Activated CD8-positive, alpha-beta memory T cell treated with anti-CD3 and anti-CD28 coated beads, Interleukin-2, amount 10 ng/mL, durations not matched to agents 7 days and 5 days (primary cell): ENCODE measurements at regions not wholly inside any gene's neighbourhood (a gene's known extent, or its start where the extent isn't known, plus 50 kb on each side); places are given as distances from the start of the nearest gene placed in this dataset.

ENCODE experiments used
- ATAC-seq: fragments of 150-1000 bp; cut with Tn5 transposase; one replicate; pipeline ENCODE4 v1.10.0; 2021; ENCODE audit warnings: moderate library complexity
- CTCF ChIA-PET: fragments of 350-600 bp; sonication (Branson Sonifier 250); formaldehyde crosslinking; loops from one replicate; lab custom pipeline; 2021; ENCODE audit warnings: antibody characterized with exemption; lab: Charles Lee
- DNase-seq: peaks from one replicate; pipeline ENCODE4 v3.0.0-alpha.2; 2020
- H3K27ac Mint-ChIP-seq: one replicate; pipeline ENCODE4 v1.8.0; 2021; ENCODE audit warnings: mild to moderate bottlenecking, mixed read lengths
- H3K27me3 Mint-ChIP-seq: one replicate; pipeline ENCODE4 v1.8.0; 2021; ENCODE audit warnings: mixed read lengths
- H3K36me3 Mint-ChIP-seq: one replicate; pipeline ENCODE4 v1.8.0; 2021; ENCODE audit warnings: mild to moderate bottlenecking, mixed read lengths
- H3K4me1 Mint-ChIP-seq: one replicate; pipeline ENCODE4 v1.8.0; 2021; ENCODE audit warnings: mixed read lengths
- H3K4me3 Mint-ChIP-seq: one replicate; pipeline ENCODE4 v1.8.0; 2021; ENCODE audit warnings: mild to moderate bottlenecking, moderate library complexity, mixed read lengths
- H3K9me3 Mint-ChIP-seq: one replicate; pipeline ENCODE4 v1.8.0; 2022; ENCODE audit warnings: low read depth, mixed read lengths

- no peak overlapping the region for H3K4me3 Mint-ChIP-seq
- peak overlapping the region; percentile 62 for H3K27ac Mint-ChIP-seq
- peaks cover 44% of the 10 kb centered on the region for H3K36me3 Mint-ChIP-seq
- peaks cover 12% of the 10 kb centered on the region for H3K9me3 Mint-ChIP-seq
- H3K4me1 Mint-ChIP-seq, result peaks cover 45% of the 10 kb centered on the region
- DNase-seq (no peak), ATAC-seq (peak; percentile 60)
- no peaks in the 10 kb centered on the region for H3K27me3 Mint-ChIP-seq
- CTCF ChIA-PET, result no interaction called here
Measured at GRCh38 chr11:104657083-104657482, 241.2 kb downstream of the CASP12 start.

GRCh38 chr11:104655066-104655465 is 243.2 kb downstream of the CASP12 start:
- CTCF ChIA-PET, result no interaction called here
- peaks cover 45% of the 10 kb centered on the region for H3K4me1 Mint-ChIP-seq
- no peak overlapping the region for H3K4me3 Mint-ChIP-seq
- no peaks in the 10 kb centered on the region for H3K27me3 Mint-ChIP-seq
- peaks cover 16% of the 10 kb centered on the region for H3K9me3 Mint-ChIP-seq
- no peak overlapping the region for H3K27ac Mint-ChIP-seq
- H3K36me3 Mint-ChIP-seq, result peaks cover 54% of the 10 kb centered on the region
- ATAC-seq, result no peak
- no peak for DNase-seq

DNA sequence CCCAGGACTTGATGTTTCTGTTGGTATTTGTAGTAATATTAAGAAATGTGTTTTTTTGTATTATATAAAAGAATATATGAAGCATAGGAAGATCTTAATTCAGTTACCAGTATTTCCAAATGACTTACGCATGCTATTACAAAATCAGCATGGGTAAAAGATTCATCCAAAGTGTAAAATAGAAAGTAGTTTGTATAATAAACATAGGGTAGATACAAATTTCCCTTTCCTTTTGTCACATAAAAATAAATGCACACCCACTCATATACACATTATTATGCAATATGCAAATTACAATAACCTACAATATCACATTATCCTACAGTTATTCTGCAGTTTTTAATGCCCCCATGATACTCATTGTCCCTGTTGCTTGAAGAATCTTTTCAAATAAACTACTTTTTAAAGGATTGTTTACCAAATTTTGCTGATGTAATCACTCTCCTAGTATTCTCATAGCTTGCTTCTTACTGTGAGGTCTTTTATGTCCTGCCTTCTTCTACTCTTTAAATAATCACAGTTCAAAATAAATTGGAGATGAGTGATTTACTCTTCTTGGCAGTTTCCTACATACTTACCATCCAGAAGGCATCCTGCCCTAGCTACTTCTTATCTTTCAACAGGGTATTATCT is 244.0 kb downstream of the CASP12 start:
- DNase-seq (no peak), ATAC-seq (no peak)
- Mint-ChIP-seq H3K27me3 (no peaks in the 10 kb centered on the region), H3K4me3 (no peak overlapping the region), H3K4me1 (peaks cover 47% of the 10 kb centered on the region), H3K27ac (no peak overlapping the region), H3K36me3 (peaks cover 52% of the 10 kb centered on the region), H3K9me3 (peaks cover 15% of the 10 kb centered on the region)
- CTCF ChIA-PET, result interaction anchor here (0.8 to 1.0 kb wide), 2 partner anchors 12 to 17 kb away, joined by 3 read pairs; no protein-coding TSS in a partner anchor

- Mint-ChIP-seq H3K4me3 (peak overlapping the region; percentile 12), H3K9me3 (peaks cover 12% of the 10 kb centered on the region), H3K36me3 (peaks cover 51% of the 10 kb centered on the region), H3K27me3 (no peaks in the 10 kb centered on the region), H3K4me1 (peaks cover 53% of the 10 kb centered on the region), H3K27ac (peak overlapping the region; percentile 35)
- peak; percentile 64 for DNase-seq
- peak; percentile 82 for ATAC-seq
- CTCF ChIA-PET, result interaction anchor here (0.8 to 1.0 kb wide), 2 partner anchors 13 to 18 kb away, joined by 3 read pairs; no protein-coding TSS in a partner anchor
Measured at GRCh38 chr11:104653407-104653806, 244.9 kb downstream of the CASP12 start.

GRCh38 chr11:104652996-104653395 is 245.3 kb downstream of the CASP12 start:
- Mint-ChIP-seq H3K4me3 (peak overlapping the region; percentile 12), H3K27ac (peak overlapping the region; percentile 35), H3K36me3 (peaks cover 48% of the 10 kb centered on the region), H3K27me3 (no peaks in the 10 kb centered on the region), H3K9me3 (peaks cover 11% of the 10 kb centered on the region), H3K4me1 (peaks cover 53% of the 10 kb centered on the region)
- no peak for ATAC-seq
- DNase-seq, result no peak
- CTCF ChIA-PET, result no interaction called here

- Mint-ChIP-seq H3K4me1 (peaks cover 29% of the 10 kb centered on the region), H3K27ac (no peak overlapping the region)
Measured at GRCh38 chr11:104650234-104650633, 248.0 kb downstream of the CASP12 start.

DNA sequence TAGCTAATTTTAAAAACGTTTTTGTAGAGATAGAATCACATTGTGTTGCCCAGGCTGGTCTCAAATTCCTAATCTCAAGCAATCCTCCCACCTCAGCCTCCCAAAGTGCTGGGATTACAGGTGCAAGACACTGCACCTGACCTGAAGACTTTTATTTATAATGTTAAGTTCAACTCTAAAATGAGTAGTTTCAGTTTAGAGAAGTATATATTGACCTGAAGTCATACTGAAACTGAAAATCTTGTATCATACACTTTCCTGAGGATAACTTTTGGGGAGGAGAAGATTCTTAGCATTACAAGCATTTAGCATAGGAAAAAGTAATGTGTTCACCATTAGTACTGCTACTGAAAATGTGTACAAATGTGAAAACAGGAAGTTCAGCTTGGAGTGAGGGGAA is 249.3 kb downstream of the CASP12 start:
- ATAC-seq (peak; percentile 44), DNase-seq (no peak)
- Mint-ChIP-seq H3K36me3 (peaks cover 35% of the 10 kb centered on the region), H3K4me1 (peaks cover 19% of the 10 kb centered on the region), H3K27me3 (no peaks in the 10 kb centered on the region), H3K27ac (no peak overlapping the region), H3K9me3 (peaks cover 17% of the 10 kb centered on the region), H3K4me3 (no peak overlapping the region)
- CTCF ChIA-PET, result no interaction called here

More at GRCh38 chr11:104650234-104650633, 248.0 kb downstream of the CASP12 start:
- ATAC-seq (no peak), DNase-seq (no peak)
- CTCF ChIA-PET, result no interaction called here
- peaks cover 17% of the 10 kb centered on the region for H3K9me3 Mint-ChIP-seq
- H3K36me3 Mint-ChIP-seq, result peaks cover 41% of the 10 kb centered on the region
- no peak overlapping the region for H3K4me3 Mint-ChIP-seq
- no peaks in the 10 kb centered on the region for H3K27me3 Mint-ChIP-seq

- no peaks in the 10 kb centered on the region for H3K27me3 Mint-ChIP-seq
- H3K4me3 Mint-ChIP-seq, result no peak overlapping the region
- DNase-seq (no peak), ATAC-seq (no peak)
- peaks cover 24% of the 10 kb centered on the region for H3K36me3 Mint-ChIP-seq
- no peak overlapping the region for H3K27ac Mint-ChIP-seq
- peaks cover 21% of the 10 kb centered on the region for H3K9me3 Mint-ChIP-seq
- H3K4me1 Mint-ChIP-seq, result peaks cover 8% of the 10 kb centered on the region
- CTCF ChIA-PET, result no interaction called here
Measured at GRCh38 chr11:104645261-104646222, 252.7 kb downstream of the CASP12 start.

DNA sequence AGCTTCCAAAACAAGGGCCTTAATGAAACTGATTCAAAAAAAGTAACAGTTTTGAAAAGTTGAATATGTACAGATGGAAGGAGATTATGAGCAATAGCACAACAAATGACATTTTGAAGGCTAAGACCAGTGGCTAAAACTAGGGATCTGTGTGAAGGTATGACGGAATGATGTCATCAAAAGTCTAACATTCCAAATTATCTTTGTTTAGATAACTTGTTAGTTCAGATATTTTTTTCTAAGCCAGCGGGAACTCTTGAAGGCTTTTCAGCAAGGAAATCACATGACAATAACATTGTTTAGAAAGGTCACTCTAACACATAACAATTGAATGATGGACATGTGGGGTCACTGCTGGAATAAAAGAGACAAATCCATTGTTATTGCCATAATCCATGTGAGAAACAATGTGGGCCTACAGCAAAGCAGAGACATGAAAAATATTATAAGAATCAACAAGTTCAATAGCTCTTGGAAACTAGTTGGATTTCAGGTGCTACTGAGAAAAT is 260.5 kb downstream of the CASP12 start:
- Mint-ChIP-seq H3K4me3 (no peak overlapping the region), H3K27ac (no peak overlapping the region), H3K9me3 (peaks cover 4% of the 10 kb centered on the region), H3K4me1 (peaks cover 3% of the 10 kb centered on the region), H3K27me3 (no peaks in the 10 kb centered on the region), H3K36me3 (peaks cover 2% of the 10 kb centered on the region)
- no peak for DNase-seq
- CTCF ChIA-PET, result interaction anchor here (1.0 kb wide), 1 partner anchor 15 kb away, joined by 4 read pairs; no protein-coding TSS in a partner anchor
- no peak for ATAC-seq

DNA sequence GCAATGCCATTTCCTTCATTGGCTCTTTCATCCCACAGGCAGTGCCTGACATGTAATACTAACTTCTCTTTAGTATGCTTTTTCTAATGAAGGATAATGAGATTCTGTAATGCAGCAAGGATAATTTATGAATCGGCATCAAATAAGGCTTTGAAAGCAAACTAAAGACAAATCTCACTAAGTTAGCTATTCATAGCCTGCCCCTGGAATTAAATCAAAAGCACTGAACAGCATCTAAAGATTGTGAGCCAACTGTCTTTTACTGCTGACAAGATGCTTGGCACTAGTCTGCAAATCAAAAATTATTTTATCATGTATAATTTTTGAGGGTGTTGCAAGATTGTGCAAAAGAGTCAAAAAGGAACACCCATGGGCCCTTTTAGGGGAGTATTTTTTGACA is 265.0 kb downstream of the CASP12 start:
- no peak for ATAC-seq
- Mint-ChIP-seq H3K4me1 (peaks cover 3% of the 10 kb centered on the region), H3K36me3 (peaks cover 2% of the 10 kb centered on the region), H3K4me3 (no peak overlapping the region), H3K27ac (no peak overlapping the region), H3K9me3 (no peaks in the 10 kb centered on the region), H3K27me3 (no peaks in the 10 kb centered on the region)
- CTCF ChIA-PET, result no interaction called here
- DNase-seq, result no peak

DNA sequence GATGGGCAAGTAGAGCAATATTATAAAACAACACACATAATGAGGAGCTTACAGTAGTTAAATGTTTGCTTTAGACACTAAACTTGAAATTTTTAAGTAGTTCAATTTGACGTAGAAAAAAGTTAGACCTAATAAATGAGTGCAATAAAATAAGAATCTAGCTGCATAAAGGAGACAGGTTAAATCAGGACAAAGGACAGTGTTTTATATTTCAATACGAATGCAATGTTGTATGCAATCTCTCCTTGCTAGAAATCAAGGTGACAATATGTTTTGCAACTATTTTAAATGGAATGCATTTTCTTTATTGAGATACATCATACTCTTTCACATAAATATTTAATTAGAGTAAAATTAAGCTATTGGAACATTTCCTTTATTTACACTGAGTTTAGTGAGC is 267.9 kb downstream of the CASP12 start:
- H3K27me3 Mint-ChIP-seq, result no peaks in the 10 kb centered on the region
- H3K27ac Mint-ChIP-seq, result no peak overlapping the region
- DNase-seq, result no peak
- H3K4me1 Mint-ChIP-seq, result no peaks in the 10 kb centered on the region
- no peak overlapping the region for H3K4me3 Mint-ChIP-seq
- ATAC-seq, result no peak
- no peaks in the 10 kb centered on the region for H3K9me3 Mint-ChIP-seq
- CTCF ChIA-PET, result no interaction called here
- H3K36me3 Mint-ChIP-seq, result peaks cover 2% of the 10 kb centered on the region

DNA sequence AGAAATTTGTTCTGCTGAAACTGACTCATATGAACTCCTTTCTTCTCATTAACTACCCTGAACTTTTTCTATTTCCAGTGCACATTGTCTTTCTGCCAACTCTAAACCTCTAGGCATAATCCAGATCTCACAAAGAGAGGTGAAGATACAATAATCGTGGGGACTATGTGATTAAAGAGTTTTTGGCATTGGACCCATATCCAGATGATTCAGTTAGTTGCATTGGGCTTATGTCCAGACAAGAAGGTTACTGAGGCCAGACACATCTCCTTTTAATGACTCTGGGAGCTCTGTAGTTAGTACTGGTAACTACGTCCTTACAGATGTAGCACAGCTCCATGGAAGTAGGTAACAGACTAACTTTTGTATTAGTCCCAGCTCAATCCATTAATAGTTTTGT is 273.0 kb downstream of the CASP12 start:
- H3K4me1 Mint-ChIP-seq, result peaks cover 11% of the 10 kb centered on the region
- DNase-seq (no peak), ATAC-seq (no peak)
- peaks cover 12% of the 10 kb centered on the region for H3K36me3 Mint-ChIP-seq
- H3K27ac Mint-ChIP-seq, result no peak overlapping the region
- CTCF ChIA-PET, result no interaction called here
- peaks cover 5% of the 10 kb centered on the region for H3K9me3 Mint-ChIP-seq
- H3K4me3 Mint-ChIP-seq, result no peak overlapping the region
- no peaks in the 10 kb centered on the region for H3K27me3 Mint-ChIP-seq

- CTCF ChIA-PET, result no interaction called here
- DNase-seq, result no peak
- Mint-ChIP-seq H3K36me3 (peaks cover 12% of the 10 kb centered on the region), H3K27me3 (no peaks in the 10 kb centered on the region), H3K27ac (no peak overlapping the region), H3K4me1 (peaks cover 11% of the 10 kb centered on the region), H3K9me3 (peaks cover 5% of the 10 kb centered on the region), H3K4me3 (no peak overlapping the region)
- no peak for ATAC-seq
Measured at GRCh38 chr11:104624021-104624420, 274.2 kb downstream of the CASP12 start.
